ENCODE measurements at regions not wholly inside any gene's neighbourhood (a gene's known extent, or its start where the extent isn't known, plus 50 kb on each side); places are given as distances from the start of the nearest gene placed in this dataset.
A peak's percentile ranks its signal among the peaks of the same experiment; 100 is the strongest.

DNA sequence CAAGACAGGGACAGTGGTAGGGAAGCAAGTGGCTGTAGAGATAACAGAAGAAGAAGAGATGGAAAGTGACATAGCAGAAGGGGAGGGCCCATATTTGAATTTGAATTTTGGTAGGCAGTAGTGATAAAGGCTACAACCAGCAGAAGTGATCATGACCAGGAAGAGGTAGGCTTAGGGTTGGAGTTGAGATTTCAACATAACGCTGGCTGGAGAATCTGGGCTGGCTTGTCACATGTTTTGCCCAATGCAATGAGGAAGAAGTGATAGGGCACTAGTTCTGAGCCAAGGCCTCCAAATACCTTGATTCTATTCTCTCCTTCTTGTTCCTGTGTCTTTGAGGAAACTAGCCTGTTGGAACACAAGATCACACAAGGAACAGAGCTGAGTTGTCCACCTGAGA lies 69.4 kb downstream of the SCG2 start:
- POLR2A ChIA-PET (ENCODE audit: unreplicated experiment) = no interaction called here

More for the DNA sequence above, 69.4 kb downstream of the SCG2 start:
- H3K36me3 ChIP-seq (ENCODE audit: control insufficient read depth, insufficient read depth, low read length) = no peaks in the 10 kb centered on the region
- no peak overlapping the region for H2BK20ac ChIP-seq (ENCODE audit: low read depth, low read length)
- H2AFZ ChIP-seq (replicated peaks; ENCODE audit: low read length, poor library complexity) = no peak overlapping the region
- no peak overlapping the region for H3K9ac ChIP-seq (ENCODE audit: low read depth, low read length)
- H3K9me1 ChIP-seq (ENCODE audit: insufficient read depth, low read length) = no peaks in the 10 kb centered on the region; the same call in 1 of the 2 replicates
- H3K4ac ChIP-seq (ENCODE audit: low read depth, low read length) = no peak overlapping the region
- intact Hi-C loops (cut with micrococcal nuclease) (no loop called here), in situ Hi-C loops (cut with MboI; ENCODE audit: low sequenced_read_pairs) (no loop called here), dilution Hi-C loops (cut with HindIII; ENCODE audit: low sequenced_read_pairs, unreplicated experiment) (no loop called here)
- H2BK120ac ChIP-seq (ENCODE audit: low read depth, low read length) = no peak overlapping the region
- no peaks in the 10 kb centered on the region for H3K79me1 ChIP-seq (ENCODE audit: low read depth in 1 of 2, low read length in 2 of 2)
- no peak overlapping the region for H4K8ac ChIP-seq (ENCODE audit: low read depth in 2 of 2, low read length in 2 of 2)
- peaks cover 4% of the 10 kb centered on the region for H3K27me3 ChIP-seq (ENCODE audit: control insufficient read depth, insufficient read depth, low read length)
- no peak overlapping the region for H3K56ac ChIP-seq (ENCODE audit: extremely low read depth, insufficient read depth, low read length)
- TF ChIP-seq RAD21 (IDR thresholded peaks at IDR 0.05; ENCODE audit: low read length) (no peak), MAZ (IDR thresholded peaks at IDR 0.05; ENCODE audit: borderline replicate concordance, low read depth, low read length) (no peak), NFE2L2 (IDR thresholded peaks at IDR 0.05; ENCODE audit: low read depth, low read length) (no peak), SMC3 (IDR thresholded peaks at IDR 0.05; ENCODE audit: low read depth, low read length) (no peak), BHLHE40 (IDR thresholded peaks at IDR 0.05; ENCODE audit: low read depth, low read length) (no peak), CHD1 (IDR thresholded peaks at IDR 0.05; ENCODE audit: low read depth, low read length) (no peak), RCOR1 (IDR thresholded peaks at IDR 0.05; ENCODE audit: insufficient replicate concordance, low read length) (no peak), POLR2A (IDR thresholded peaks at IDR 0.05; ENCODE audit: low read depth, low read length) (no peak), MXI1 (IDR thresholded peaks at IDR 0.05; ENCODE audit: borderline replicate concordance, low read depth, low read length) (no peak), CEBPB (IDR thresholded peaks at IDR 0.05; ENCODE audit: low read depth, low read length) (no peak), RFX5 (IDR thresholded peaks at IDR 0.05; ENCODE audit: low read depth, low read length) (no peak)
- TF ChIP-seq, protein P1, sequence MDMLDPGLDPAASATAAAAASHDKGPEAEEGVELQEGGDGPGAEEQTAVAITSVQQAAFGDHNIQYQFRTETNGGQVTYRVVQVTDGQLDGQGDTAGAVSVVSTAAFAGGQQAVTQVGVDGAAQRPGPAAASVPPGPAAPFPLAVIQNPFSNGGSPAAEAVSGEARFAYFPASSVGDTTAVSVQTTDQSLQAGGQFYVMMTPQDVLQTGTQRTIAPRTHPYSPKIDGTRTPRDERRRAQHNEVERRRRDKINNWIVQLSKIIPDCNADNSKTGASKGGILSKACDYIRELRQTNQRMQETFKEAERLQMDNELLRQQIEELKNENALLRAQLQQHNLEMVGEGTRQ (IDR thresholded peaks at IDR 0.05; ENCODE audit: low read depth, low read length) = no peak
- TF ChIP-seq, protein P2, sequence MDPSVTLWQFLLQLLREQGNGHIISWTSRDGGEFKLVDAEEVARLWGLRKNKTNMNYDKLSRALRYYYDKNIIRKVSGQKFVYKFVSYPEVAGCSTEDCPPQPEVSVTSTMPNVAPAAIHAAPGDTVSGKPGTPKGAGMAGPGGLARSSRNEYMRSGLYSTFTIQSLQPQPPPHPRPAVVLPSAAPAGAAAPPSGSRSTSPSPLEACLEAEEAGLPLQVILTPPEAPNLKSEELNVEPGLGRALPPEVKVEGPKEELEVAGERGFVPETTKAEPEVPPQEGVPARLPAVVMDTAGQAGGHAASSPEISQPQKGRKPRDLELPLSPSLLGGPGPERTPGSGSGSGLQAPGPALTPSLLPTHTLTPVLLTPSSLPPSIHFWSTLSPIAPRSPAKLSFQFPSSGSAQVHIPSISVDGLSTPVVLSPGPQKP (IDR thresholded peaks at IDR 0.05; ENCODE audit: borderline replicate concordance, low read depth, low read length) = no peak
- no peak overlapping the region for H4K91ac ChIP-seq (ENCODE audit: insufficient read depth, low read depth, low read length)
- no peak overlapping the region for H3K4me2 ChIP-seq (ENCODE audit: low read depth, low read length)
- H3K4me1 ChIP-seq (ENCODE audit: control insufficient read depth, insufficient read depth, low read length) = peaks cover 2% of the 10 kb centered on the region; the same call in 1 of the 2 replicates
- no peak overlapping the region for H4K5ac ChIP-seq (ENCODE audit: low read depth, low read length)
- H3K18ac ChIP-seq (ENCODE audit: low read depth, low read length) = no peak overlapping the region
- no peaks in the 10 kb centered on the region for H4K20me1 ChIP-seq (ENCODE audit: insufficient read depth, low read length)
- H2AK9ac ChIP-seq (replicated peaks; ENCODE audit: low read depth, low read length, poor library complexity) = no peak overlapping the region
- no peaks in the 10 kb centered on the region for H3K9me3 ChIP-seq (ENCODE audit: control insufficient read depth, insufficient read depth, low read length)
- BruUV-seq (replicated peaks) = no TSS peak
- no peak overlapping the region for H3K23ac ChIP-seq (ENCODE audit: low read depth, low read length)
- 0 out of 2 replicates have a peak overlapping the region, but pooled peaks have one; percentile 28 for H3K14ac ChIP-seq (replicated peaks; ENCODE audit: low read depth, low read length)
- H2AK5ac ChIP-seq (ENCODE audit: low read depth, low read length) = no peak overlapping the region
- H2BK5ac ChIP-seq (ENCODE audit: low read depth, low read length, poor library complexity, severe bottlenecking) = no peak overlapping the region
- ATAC-seq (ENCODE audit: low read depth) (no peak), DNase-seq (no peak)
- H3K4me3 ChIP-seq (ENCODE audit: insufficient read depth, low read depth, low read length) = no peak overlapping the region
- CTCF ChIA-PET = interaction anchor here (0.9 kb wide), 1 partner anchor 76 kb away, joined by 3 read pairs; no protein-coding TSS in a partner anchor
- H2BK15ac ChIP-seq (ENCODE audit: low read depth, low read length) = no peak overlapping the region
- no peak overlapping the region for H3K27ac ChIP-seq (ENCODE audit: insufficient read depth, low read length)
- no CpG with 5 or more reads among the region's 1 CpG for WGBS, 2 experiments (ENCODE audit: extremely low coverage in 2 of 2, insufficient read length in 1 of 2)

Measured in IMR-90 (cell line).